ENCODE measurements at regions not wholly inside any gene's neighbourhood (a gene's known extent, or its start where the extent isn't known, plus 50 kb on each side); places are given as distances from the start of the nearest gene placed in this dataset.

- TF ChIP-seq CTCF (conservative IDR thresholded peaks at IDR 0.05 in 1 of 2, IDR thresholded peaks at IDR 0.05 in 1 of 2; ENCODE audit: extremely low read depth in 1 of 2, insufficient read depth in 1 of 2, low read depth in 1 of 2, low read length in 2 of 2): no peak
- TF ChIP-seq EZH2 (IDR thresholded peaks at IDR 0.05; ENCODE audit: borderline replicate concordance, low read length): no peak
These were observed 121.7 kb downstream of the ZNF429 start for GRCh38 chr19:21626924-21627697.
